Cerebellar nuclear complex (tissue), 1 donor: ENCODE measurements at regions not wholly inside any gene's neighbourhood (a gene's known extent, or its start where the extent isn't known, plus 50 kb on each side); places are given as distances from the start of the nearest gene placed in this dataset.
"Not testable (repeated sequence)": the region's sequence is repeated elsewhere in the genome, so short reads cannot be mapped to it uniquely, and the experiment has no call there.

Experiments used
- DNase-seq, 2 experiments: peaks; one replicate each; lab custom pipeline; 2025; lab: John Stamatoyannopoulos, UW

DNA sequence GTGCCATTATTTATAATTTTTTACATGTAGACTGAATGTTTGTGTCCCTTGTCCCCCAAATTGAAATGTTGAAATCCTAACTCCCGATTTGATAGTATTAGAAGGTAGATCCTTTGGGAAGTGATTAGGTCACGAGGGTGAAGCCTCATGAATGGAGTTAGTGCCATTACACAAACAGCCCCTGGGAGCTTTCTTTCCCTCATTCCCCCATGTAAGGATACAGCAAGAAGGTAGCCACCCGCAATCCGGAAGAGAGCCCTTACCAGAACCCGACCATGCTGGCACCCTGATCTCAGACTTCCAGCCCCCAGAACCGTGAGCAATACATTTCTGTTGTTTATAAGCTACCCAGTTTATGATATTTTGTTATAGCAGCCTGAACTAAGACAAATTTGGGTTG lies 143.2 kb downstream of the NPIPB5 start:
- no peak for DNase-seq

DNA sequence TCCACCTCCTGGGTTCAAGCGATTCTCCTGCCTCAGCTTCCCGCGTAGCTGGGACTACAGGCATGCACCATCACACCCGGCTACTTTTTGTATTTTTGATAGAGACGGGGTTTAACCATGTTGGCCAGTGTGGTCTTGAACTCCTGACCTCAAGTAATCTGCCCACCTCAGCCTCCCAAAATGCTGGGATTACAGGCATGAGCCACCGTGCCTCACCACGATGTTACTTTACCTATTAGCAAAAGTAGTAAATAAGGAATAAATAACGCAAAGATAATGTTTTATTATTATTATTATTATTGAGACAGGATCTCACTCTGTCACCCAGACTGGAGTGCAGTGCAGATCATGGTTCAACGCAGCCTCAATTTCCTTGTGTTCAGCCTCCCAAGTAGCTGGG lies 145.9 kb downstream of the NPIPB5 start:
- not testable (repeated sequence) for DNase-seq

DNA sequence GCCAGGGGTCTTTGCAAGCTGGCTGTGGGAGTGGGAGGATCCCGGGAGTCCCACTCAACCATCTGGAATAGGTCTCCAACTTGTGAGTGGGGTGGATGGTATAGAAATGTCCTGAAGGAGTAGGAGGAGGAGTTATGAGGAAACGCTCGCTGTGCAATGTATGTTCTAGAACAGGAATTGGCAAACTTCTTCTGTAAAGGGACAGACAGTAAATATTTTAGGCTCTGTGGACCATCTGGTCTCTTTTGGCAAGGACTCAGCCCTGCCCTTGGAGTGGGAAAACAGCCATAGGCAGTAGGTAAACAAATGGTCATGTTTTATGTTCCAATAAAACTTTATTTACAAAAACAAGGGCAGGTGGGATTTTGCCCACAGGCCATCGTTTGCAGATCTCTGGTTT lies 149.2 kb downstream of the NPIPB5 start:
- peak; percentile 38 to 43 for DNase-seq

DNA sequence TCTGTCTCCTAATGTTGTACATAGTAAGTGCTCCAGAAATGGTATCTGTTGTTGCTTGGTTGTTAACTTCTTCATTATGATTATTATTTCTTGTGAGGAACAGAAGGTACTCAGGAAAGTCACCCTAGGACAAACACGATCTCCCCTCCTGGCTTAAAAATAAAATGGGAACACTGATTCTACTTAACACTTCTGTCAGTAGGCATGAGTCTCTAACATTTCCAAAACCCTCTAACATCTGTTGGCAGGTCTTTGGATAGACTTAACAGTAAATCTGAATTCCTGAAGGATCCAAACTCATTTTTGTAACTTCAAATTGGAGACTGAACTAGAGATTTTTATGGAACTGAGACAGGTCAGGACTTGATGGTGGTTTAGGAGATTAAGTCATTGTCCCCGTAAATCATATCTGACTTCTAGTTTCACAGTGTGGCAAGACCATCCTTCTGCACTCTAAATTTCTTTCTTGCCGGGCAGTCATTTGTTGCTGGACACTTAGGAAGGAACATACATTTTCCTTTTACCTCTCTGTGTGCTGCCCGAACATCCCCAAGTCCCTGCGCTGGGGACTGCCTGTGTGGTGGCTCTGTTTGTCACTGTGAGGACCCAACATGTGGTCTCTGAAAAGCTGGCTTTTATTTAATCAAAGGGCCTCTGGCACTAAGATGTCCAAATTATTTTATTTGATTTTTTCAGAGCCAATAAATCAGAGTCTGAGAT lies 149.9 kb downstream of the NPIPB5 start:
- DNase-seq, result no peak

DNA sequence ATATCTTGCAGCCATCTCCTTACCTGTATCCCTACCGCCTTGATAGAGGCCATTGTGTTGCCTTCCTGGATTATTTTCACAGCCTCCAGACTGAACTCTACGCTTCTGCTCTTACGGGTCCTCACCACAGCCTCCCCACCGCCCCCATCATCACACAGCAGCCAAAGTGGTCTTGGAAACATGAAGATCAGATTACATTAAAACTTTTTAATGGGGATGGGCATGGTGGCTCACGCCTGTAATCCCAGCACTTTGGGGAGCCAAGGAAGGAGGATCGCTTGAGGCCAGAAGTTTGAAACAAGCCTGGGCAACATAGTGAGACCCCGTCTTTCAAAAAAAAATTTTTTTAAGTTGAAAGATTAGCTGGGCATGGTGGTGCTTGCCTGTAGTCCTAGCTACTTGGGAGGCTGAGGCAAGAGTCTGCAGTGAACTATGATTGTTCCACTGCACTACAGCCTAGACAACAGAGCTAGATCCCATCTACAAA lies 150.5 kb downstream of the NPIPB5 start:
- DNase-seq, result no peak

DNA sequence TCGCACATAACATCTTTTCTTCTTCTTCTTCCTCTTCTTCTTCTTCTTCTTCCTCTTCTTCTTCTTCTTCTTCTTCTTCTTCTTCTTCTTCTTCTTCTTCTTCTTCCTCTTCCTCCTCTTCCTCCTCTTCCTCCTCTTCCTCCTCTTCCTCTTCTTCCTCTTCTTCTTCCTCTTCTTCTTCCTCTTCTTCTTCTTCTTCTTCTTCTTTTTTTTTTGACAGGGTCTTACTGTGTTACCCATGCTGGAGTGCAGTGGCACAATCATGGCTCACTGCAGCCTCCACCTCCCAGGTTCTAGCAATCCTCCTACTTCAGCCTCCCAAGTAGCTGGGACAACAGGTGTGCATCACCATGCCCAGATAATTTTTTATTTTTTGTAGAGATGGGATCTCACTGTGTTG lies 151.0 kb upstream of the HS3ST2 start:
- not testable (repeated sequence) for DNase-seq

DNA sequence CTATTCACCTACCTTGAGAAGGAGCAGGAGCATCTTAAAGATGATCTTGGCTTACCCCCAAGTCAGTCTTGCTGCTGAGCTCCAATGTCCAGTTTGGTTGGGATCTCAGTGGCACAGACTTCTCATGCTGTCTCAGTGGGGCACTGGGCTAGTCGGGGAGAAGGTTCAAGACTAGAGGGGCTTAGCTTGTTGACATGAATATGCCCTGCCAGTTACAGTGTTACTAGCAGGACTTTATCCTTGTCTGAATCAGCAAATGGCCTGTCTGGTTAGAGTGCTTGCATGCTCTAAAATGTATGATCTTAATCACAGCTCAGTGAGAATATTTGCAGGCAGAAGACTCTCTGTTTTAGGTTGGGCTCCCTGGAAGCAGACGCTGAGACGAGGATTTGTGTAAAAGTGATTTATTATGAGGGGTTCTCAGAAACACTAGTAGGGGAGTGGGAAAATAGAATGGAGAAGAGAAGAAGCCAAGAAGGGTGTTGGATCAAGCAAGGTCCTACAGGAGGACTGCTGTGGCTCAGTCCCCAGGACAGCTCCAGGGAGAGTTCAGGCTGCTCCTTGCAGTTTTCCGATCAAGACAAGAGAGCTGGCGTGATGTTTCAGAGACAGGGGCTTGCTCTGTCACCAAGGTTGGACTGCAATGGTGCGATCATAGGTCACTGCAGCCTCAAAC lies 150.4 kb upstream of the HS3ST2 start:
- DNase-seq, result no peak

DNA sequence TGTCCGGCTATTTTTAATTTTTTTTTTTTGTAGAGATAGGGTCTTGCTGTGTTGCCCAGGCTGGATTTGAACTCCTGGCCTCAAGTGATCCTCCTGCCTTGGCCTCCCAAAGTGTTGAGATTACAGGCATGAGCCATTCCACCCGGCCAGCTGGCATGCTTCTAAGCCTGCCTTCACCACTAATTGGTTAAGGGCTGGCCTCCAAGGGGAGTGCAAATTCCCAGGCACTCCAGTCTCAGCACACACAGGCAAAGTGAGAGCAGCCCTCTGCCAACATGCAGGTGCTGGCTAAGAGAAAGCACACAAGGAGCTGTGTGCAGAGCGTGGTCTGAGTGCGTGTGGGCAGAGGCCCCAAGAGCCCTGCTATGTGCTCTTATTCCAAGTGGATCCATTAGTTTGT lies 149.8 kb upstream of the HS3ST2 start:
- DNase-seq, result no peak

DNA sequence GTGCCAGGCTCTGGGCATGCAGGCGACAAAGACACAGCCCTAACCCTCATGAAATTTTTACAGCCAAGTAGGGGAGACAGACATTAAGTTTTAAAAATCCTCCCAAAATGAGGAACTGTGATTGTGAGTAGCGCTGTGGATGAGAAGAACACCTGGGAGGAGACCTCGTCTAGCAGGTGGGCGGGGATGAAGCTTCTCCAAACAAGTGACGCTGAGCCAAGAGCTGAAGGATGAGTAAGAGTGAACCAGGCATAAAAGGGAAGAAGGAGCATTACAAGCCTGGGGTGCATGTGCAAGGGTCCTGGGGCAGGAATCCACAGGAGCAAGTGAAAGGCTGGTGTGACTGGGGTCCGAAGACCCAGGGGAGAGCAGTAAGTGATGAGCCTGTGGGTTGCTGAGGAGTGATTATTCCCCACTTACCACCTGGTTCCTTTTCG lies 149.4 kb upstream of the HS3ST2 start:
- DNase-seq, result no peak

DNA sequence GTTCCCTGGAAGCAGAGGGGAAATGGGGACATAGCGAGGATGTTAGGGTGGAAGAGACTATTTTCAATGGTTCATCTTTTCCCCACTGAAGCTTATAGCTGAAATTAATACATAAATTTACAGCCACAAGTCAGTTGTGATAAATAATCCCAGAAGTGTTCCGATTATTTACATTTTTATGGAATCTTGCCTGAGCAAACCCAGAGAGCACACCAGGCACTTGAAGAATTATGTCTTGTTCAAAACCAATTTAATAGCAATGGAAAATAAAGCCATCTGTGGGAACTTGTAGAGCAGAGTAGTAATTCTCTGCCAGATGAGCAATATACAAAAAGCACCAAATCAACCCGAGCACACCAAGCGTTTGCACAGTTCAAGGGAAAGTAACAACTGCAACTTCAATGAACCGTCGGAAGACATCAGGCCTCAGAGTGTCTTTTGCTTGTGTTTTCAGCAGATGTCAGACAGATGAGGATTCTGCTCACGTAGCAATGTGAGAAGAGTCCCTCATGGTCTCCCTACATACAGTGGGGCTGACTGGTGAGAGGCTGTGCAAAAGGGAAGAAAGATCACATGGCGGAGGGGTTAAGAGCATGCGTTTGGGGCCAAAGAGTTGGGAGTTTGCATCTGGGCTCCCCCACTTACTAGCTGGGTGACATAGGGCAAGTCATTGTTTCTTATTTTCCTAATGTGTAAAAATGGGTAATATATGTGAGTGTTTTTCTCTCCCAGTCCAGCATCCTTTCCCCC lies 148.7 kb upstream of the HS3ST2 start:
- DNase-seq, result no peak

DNA sequence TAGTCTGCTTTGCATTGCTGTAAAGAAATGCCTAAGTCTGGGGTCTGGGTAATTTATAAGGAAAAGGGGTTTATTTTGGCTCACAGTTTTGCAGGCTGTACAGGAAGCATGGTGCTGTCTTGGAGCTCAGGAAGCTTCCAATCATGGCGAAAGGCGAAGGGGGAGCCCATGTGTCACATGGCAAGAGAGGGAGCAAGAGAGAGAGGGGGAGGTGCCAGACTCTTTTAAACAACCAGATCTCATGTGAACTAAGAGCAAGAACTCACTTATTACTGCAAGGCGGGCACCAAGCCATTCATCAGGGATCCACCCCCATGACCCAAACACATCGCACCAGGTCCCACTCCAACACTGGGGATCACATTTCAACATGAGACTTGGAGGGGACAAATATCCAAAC lies 148.2 kb upstream of the HS3ST2 start:
- no peak for DNase-seq

DNA sequence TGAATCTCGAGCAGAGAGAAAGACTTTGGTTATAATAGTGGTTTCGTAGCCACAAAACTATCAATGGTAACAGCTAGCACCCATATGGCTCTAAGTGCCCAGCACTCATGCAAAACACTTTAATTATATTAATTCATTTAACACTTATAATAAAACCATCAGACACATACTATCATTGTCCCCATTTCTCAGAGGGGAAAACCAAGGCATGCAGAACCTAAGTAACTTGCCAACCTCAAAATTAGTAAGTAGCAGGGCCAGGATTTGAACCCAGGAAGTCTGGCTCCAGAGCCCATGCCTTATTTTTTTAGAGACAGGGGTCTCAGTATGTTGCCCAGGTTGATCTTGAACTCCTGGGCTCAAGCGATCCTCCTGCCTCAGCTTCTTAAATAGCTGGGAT lies 145.6 kb upstream of the HS3ST2 start:
- DNase-seq, result no peak

DNA sequence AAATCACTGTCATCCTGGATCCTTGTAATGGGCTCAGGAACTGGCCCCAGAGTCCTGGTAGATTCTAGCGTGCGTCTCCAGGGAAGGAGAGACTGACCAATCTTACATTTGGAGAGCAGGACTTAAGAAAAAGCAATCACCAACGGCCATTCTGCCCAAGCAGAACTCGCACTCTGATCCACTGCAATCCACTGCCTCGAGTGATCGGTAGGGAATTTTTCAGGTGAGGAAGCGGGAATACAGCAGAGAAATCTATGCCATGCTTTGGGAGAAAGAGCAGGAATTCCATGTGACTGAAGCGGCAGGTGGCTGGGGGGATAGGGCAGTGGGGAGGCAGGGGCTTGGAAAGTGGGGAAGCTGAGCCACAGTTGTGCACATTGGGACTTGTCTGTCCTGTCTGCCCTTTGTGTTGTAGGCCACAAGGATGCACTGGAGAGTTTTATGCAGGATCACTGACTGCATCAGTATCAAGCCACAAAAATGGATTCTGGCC lies 143.9 kb upstream of the HS3ST2 start:
- DNase-seq, result no peak

DNA sequence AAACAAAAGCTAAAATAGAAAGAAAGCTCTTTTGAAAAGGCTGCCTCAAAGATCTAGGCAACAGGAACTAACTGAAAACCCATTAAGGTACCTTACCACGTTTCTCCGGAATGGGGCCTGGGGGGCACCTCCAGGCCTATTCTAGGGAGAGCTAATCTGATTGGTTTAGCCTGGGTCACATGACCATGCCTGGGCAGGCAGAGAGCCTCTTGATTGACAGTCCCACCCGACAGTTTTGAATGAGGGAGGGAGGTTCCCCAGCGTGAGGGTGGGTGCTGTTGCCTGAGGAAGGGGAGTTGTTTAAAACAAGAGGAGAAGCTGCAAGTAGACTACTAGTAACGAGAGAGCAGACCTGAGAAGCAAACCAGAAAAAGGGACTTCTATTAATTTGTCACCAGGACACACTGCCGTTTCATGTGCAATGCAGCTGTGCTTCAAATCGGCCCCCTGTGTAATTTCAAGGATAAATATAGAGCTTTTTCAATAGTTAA lies 143.4 kb upstream of the HS3ST2 start:
- DNase-seq, result no peak

DNA sequence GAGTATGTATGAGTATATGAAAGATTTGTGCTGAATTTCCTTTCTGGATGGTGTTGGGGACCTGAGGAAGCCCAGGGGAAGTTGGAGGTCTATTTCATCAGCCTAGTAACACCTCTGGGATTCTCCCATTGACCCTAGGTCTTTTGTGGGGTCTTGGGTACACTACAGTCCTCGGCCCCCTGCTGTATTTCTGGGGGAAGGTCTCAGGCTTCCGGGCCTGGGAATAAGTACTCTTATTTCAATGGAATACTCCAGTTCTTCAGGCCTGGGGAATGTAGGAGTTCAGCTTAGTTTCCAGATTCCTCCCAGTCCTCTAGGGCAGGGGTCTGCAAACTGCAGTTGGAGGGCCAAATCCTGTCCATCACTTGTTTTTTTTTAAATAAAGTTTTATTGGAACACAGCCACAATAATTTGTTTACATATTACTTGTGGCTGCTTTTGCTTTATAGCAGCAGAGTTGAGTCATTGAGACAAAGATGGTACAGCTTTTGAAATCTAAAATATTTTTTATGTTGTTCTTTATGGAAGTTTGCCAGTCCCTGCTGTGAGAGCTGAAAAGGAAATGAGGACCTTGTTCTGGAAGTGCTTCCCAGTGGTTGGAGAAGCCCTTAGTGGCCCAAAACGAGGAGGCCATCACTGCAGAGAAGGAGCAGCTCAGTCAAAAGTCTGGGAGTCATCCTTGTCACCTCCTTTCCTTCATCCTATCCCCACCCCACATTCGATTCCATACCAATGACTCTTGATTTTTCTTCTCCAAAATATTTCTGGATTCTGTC lies 142.5 kb upstream of the HS3ST2 start:
- no peak for DNase-seq

DNA sequence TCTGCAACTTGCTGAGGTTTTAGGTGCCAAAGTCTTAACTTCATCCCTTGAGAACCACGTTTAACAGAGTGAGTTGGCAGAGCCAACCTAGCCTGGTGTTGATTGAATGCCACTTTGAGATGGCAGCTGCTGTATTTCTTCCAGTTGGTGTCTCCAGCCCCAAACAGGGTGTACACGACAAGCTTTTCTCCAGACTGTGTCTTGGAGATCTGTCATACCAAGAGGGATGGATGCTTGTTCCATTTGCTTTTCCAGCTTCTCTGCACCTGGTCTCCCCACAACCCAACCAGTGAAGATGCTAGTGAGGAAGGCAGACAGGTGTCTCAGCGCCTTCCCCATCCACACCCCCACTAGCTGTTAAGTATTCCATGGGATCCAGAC lies 141.1 kb upstream of the HS3ST2 start:
- DNase-seq, result no peak

DNA sequence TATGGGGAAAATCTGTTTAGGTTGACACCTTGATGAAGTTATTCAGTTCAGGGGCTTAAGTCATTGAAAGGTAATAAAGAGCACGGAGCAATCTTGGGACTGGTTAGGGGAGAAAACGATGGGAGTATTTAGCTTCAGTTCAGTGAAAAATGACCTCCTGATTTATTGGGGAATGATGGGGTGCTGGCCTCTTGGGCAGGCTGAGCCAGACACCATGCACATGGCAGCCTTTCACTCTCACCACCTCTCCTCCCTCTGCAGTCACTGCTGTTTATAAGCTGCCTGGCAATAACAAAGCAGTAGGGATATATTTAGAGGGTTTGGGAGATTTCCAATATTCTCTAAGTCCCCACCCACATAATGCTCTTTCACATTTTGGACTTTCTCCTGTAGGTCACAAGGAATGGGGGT lies 140.5 kb upstream of the HS3ST2 start:
- DNase-seq, result no peak

DNA sequence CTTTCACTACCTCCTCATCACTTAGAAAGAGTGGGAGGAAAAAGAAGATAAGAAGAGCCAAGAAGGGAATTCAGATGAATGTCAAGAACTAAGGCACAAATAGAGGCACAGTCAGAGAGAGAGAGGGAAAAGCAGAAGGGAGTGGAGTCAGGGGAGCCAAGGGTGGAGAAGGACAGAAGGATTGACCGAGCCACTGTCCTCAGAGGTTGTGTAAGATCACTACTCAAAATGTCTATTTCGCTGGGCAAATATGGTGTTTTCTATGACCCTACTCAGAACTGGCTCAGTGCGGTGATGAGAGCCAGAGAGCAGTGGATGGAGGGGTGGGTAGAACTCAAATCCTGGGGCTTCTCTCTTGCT lies 139.2 kb upstream of the HS3ST2 start:
- no peak for DNase-seq

DNA sequence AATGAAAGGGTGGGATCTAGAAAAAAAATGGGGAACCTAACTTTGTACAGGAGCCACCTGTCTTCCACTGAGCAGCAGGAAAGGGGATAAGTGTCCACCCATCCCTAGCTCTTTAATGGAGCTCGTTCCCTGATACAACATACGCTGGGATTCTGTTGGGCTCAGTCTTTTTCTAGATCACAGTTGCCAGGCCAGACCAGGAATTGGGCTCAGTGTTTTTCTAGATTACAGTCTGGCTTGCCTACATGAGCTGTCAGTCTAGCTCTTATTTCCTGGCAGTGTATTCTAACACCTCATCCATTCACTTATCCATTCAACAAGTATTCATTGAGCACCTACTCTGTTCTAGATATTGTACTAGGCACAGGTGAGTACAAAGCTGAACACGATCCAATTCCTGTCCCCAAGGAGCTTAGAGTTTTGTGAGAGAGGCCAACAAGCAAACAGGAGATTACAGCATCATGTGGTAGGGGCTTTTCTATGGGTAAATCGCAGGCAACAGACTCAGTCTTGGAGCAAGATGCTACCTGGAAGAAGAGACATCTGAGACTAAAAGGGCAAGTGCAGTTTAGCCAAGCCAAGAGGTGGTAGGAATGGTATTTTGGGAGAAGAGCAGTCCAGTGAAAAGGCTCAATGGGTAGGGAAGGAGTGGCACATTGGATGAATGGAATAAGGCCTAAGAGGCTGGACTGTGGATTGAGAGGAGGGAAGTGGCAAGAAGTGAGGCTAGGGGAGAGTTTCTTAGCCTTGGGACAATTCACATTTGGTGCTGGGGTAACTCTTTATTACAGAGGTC lies 138.0 kb upstream of the HS3ST2 start:
- DNase-seq, result no peak

DNA sequence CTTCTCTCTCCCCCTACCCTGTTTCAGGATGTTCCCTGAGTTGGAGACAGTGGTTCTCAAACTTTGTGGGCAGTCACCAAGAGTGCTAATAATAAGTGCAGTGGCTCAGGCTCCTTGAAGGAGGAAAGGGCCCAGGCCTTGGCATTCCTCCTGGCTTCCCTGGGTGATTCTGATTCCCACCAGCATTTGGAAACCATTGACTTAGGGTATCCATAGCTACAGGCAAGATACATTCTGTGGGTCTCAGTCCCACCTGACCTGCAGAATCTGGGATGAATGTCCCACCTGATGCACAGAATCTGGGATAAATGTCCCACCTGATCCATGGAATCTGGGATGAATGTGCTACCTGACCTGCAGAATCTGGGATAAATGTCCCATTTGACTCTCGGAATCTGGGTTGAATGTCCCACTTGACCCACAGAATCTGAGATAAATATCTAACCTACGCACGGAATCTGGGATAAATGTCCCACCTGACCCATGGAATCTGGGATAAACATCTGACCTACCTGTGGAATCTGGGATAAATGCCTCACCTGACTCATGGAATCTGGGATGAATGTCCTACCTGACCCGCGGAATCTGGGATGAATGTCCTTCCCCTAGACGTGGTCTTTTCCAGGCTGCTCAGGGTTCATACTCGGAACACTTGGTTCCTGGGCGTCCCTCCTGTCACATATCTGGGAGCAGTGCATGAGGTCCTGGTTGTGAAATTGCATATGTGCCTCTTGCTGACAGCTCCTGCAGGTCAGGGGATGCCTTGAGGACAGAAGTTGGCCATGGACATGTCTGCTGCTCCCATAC lies 136.7 kb upstream of the HS3ST2 start:
- DNase-seq, result no peak
